Left renal cortex interstitium (tissue), 4 donors: ENCODE measurements at regions not wholly inside any gene's neighbourhood (a gene's known extent, or its start where the extent isn't known, plus 50 kb on each side); places are given as distances from the start of the nearest gene placed in this dataset.

ENCODE experiments used
- DNase-seq, 4 donors: peaks; one replicate each; pipeline ENCODE4 v3.0.0-alpha.2; 2013; ENCODE audit warnings: low read depth in 4 of 4, low spot score in 2 of 4, missing footprints in 1 of 4

DNA sequence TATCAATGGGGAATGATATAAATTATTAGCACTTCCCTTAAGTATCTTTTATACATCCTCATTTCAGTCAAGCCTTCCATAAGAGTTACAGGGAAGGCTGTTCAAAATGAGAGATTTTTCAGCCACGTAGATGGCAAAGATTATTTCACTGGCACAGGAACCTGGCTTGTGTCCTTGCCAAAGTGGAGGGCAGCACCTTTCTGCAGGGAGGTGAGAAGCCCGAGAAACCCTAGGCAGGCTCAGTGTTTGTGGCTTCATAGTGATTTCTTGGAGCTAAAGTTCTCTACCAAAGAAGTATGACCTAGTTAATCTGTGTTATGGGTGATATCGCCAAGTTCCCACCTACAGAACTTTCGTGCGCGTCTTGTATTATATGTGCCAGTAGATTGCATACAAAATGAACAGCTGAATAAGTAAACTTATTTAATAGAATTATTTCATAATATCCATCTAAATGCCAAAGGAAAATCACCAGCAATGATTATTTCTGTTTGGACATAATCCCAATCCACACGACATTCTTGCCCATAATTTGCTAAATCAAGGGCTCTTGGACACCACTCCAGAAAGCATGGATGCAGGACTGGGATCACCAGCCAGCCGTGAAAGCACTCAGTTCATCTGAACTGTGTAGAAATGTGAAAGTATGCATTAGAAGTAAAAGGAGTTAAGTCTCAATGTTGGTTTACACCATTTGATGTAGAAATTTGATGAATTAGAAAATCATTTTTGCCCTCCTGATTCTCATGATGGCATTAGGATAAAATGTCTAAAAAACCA is 150.4 kb upstream of the RNF32 start:
- DNase-seq = no peak

DNA sequence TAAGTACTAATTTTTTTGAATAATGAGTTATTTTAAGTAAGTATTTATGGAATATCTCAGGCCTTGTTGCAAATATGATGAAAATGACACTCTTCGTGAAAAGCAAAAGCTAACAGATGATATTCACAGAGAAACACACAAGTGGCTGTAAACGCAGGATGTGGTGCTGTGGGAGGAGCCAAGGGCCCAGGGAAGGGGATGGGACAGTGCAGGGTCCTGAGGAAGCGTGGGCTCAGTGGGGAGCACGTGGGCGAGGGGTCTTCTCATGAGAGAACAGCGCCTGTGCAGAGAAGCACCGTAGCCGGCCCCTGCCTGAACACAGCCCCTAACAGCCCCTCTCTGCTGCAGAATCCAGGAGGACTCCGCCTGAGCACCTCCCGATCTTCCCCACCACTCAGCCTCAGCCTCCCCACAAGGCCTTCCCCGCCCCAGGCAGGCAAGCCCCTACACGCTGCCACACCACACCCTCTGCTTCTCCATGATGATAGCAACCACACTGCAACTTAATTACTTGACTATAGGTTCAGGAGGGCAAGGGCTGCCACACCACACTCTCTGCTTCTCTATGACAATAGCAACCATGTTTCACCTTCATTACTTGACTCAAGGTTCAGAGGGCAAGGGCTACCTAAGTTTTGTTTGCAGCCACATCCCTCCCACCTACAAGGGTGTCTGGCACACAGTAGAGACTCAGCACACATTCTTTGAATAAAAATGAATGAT is 152.6 kb upstream of the RNF32 start:
- DNase-seq = no peak

DNA sequence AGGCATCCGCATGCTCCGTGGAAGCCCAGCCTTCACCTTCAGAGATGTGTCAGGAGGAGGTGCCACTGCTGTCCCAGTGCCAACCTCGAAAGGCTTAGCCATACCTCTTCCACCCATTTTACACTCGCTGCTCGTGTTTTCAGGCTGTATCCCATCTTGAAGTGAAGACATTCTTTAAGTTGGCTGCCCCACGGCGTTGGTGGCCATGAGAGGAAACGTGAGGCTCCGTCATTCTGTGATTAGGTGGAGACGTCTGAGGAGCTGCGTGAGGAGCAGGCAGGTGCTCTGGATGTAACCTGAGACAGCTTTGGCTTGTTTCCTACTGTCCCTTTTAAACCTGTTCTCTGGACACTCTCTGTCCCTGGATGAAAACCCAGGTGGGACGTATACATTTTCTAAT is 159.9 kb upstream of the RNF32 start:
- DNase-seq = no peak

DNA sequence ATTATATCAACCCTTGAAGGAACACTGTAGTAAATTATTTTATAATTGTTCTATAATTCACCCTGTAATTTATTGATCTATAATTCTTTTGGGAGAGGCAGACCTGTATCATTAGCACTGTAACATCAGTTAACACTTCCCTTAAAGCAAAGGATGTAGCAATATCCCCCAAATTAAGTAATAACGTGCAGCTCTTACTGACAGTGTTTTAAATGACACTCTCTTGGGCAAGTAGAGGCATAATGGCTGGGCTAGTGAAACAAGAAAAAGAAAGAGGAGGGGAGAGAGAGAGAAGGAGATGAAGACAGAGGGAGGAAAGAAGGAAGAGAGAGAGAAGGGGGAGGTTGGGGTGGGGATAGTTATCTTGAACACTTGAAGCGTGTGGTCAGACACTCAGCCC is 161.0 kb upstream of the RNF32 start:
- DNase-seq = no peak

DNA sequence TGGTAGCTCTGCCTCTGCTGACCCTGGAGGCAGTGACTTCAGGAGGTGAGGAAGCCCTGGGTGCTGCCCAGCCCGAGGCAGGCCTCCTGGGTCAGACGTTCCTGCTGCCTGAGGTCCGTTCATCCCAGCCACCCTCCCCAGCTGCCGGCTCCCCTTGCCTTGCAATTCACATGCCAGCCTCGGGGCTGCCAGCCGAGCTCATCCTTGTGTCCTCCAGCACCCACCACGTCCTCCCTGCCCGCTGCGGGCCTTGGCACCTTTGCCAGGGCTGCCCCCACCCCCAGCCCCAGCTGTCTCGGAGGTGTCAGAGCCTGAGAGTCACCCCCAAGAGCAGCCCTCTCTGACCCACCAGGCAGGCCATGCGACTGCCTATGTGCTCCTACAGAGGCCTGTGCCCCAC is 162.1 kb upstream of the RNF32 start:
- no peak for DNase-seq

DNA sequence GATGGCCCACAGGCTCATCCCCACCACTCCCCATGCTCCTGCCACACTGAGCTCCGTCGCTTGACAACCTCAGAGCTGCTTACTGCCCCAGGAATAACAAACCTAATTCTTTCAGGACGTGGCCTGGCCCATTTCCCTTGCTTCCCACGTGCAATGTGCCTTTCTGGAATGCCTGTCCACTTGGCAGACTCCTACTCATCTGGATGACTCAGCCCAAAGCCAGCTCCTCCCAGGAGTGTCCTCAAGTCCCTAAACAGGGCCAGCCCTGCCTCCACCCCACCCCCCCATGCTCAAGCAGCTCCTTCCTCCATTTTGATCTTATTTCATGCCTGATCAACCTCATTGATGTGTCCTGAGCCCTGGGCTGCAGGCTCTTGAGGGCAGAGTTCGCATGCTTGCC is 164.9 kb upstream of the RNF32 start:
- DNase-seq = no peak

DNA sequence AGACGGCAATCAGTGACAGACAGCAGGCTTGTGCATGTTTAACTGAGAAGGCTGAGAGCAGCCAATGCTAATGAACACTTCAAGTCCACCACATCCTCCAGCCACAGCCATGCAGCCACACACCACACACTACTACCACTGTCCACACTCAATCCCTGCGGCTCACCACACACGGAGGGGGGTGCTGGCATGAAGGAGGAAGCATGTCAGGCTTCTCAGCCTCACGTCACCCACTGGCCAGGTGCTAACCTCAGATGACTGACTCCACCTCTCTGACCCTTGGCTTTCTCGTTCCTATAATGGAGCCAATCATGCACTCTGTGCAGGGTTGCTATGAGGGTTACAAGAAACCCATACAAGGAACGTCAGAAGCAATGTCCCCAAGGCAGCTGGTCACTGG is 165.4 kb upstream of the RNF32 start:
- DNase-seq = no peak

DNA sequence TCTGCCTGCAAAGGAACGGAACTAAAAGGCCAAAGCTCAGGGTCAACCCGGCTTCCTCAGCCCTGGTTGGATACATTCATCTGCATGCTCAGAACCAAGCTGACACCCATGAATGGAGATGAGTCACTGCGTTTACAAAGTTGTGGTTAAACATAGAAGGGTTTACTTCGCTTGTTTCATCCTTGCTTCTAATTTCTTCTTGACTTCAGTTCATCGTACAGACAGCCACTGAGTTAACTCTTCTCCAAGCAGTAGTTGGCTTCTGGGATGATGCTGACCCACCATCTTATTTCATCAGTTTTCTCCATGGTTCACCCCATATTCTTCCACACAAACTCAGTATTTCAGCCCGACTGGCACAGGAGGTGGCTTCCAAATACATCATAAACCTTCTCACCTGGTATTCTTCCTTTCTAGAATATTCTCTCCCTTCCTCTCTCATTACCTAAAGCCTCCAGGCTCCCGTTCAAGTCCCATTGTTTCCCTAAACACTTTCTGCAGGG is 166.3 kb upstream of the RNF32 start:
- DNase-seq = no peak

DNA sequence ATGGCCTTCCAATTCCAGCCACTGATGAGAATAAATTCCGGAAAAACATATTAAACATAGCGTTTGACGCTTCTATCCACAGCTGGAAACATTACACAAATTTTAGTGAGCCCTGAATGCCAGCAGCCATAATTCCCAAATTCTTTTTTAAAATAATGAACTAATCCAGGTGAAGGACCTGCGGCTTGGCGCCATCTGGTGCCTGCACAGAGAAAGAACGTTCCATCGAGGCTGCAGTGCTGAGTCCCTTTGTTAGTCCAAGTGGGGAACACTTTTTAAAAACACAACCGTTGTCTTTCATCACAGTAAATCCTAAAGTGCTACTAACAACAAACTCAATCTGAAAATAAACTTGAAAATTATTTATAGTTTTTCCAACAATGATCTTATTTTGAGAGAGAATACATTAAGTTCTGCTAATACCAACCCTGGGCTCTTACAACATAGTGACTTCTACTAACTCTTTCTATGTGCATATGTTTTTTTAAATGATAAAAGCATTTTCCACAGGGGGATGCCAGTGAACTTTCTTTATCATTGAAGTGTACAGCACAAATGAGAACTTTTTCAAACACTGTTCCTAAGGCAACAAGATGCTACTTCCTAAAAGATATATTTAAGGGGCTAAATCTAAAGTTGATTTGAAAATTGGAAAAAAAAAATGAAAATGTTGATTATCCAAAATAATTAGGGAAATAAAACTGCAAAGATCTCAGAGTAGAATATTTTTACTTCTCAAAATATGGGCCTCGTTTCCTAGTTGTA is 166.9 kb upstream of the RNF32 start:
- no peak for DNase-seq

DNA sequence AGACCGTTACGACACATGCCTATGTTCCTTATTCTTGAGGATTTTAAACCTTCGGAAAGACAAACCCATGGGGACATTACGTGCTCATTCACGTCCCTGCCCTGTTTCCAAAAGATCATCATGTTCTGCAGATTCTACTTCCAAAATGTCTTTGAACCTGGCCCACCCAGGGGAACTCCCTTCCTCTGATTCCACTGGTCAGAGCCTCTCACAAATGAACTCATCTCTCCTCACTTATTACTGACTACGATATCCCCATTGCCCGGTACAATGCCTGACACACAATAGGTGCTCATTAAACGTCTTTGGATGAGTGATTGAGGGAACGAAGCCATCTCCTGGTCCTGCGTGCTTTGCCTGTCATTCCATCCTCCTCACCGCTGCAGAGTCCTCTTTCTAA is 168.3 kb upstream of the RNF32 start:
- no peak for DNase-seq

DNA sequence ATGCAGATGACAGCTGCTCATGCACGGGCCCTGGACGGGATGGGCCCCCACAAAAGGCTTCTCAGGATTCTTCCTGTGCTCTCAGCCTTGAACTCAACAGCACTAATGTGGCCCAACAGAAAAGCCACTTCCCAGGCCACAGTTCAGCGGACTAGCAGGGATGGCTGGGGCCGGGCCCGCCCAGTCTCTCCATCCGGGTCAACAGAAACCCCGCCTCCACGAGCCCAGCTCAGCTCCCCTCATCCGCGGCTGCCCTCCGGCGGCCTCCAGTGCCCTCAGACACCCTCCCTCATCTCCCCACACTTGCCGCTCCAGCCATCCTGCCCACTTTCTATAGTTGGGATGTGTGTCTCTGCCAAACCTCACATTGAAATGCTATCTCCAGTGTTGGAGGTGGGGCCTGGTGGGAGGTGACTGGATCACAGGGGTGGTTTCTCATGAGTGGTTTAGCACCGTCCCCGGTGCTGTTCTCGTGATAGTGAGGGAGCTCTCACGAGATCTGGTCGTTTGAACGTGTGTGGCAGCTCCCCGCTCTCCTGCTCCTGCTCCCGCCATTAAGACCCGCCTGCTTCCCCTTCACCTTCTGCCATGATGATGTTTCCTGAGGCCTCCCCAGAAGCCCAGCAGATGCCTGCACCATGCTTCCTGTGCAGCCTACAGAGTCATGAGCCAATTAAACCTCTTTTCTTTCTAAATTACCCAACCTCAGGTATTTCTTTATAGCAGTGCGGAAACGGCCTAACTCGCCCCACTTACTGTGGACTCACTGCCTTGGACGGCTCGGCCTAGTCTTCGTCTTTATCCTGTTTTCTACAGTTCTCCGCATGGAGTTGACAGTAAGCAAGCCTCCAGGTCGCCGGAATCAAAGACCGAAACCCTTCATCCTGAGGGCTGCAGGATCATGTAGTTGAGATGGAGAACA is 169.9 kb upstream of the RNF32 start:
- DNase-seq = no peak

DNA sequence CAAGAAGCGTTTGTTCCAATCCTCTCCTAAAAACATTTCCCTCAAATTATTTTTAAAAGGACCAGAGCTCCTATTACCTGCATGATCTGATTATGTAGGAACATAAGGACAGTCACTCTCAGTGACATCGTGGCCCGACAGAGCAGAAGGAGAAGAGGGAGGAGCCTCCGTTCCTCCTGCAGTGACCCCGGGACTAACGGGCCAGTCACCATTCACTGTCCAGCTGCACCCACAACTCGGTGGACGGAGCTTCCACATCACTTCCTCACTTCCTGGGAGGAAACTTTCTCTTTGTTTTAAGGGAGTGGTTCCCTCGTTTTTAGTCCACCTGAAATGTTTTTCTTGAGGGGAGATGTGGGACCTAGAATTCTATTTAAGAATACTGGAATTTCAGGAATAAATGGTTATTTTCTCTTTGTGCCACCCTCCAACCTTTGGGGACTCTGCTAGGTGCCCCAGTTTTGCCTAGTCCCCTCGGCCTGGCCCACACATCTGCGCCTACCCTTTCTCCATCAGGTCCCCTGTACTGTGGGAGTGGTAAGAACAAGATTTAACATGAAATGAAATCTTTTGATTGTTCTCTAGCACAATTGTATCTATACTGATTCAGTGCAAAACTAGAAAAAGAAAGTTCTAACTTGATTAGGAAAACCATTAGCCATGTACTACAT is 173.5 kb upstream of the RNF32 start:
- no peak for DNase-seq

DNA sequence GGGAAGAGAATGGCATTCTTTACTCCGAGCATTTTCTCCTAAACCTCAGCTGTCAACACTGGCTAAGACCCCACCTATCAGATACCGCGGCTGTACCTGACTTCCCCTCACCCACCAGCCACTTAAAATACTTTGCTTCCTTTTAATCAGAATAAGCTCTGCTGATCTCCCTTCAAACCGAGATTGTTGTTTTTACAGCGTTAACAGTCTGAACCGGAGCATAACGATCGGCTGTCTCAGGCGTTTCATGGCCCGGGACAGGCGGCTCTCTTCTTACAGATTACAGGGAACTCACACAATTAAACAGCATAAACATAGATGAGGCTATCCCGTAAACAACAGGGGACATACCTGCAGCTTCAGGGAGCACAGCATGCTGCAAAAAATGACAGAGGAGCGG is 174.3 kb upstream of the RNF32 start:
- DNase-seq = no peak

DNA sequence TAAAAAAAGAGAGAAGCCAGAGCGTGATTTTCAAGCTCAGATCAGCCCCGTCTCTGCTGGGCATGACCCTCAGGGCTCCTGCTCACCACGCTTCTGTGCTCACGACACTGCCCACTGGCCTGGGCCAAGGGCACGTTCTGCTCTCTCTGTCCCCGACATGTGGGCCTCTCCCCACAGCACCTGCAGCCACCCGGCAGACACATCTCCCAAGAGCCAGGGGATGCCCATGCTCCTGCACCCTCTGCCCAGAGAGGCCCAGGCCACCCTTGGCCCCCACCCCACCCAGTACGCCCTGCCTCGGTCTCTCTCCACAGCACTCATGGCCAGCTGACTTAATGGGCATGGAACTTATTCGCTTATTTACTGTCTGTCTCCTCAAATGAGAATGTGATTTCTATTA is 175.4 kb upstream of the RNF32 start:
- DNase-seq = no peak

DNA sequence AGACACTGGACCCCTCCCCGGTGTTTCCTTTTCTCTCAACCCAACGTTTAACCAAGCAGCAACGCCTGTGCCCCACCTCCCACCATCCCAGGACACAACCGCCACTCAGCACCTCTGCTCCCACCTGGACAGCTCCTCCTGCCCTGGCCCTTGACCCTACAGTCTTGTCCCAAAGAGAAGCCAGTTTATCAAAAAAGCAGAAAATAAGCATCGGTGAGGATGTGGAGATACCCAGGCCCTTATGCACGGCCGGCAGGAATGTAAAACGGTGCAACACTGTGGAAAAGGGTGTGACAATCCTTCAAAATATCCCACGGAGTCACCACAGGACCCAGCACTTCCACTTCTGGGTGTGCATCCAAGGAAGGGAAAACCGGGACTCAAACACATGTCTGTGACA is 176.2 kb upstream of the RNF32 start:
- DNase-seq = no peak

DNA sequence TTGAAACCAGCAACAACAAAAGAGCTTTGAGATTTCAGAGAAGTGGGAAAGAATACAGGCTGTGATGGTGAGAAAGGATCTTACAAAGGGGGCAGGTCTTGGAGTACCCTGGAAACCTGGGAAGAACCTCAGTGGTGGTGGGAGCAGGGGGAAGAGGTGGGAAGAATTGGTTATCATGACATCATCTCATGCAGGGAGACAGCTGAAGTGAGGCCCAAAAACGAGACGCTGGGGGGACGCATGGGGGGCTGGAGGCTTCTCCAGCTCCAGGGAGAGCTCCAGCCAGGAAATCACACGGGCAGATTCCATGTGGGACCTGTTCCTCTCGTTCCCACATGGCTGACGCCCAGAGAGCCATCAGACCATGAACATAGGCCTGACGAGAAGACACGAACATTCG is 177.3 kb upstream of the RNF32 start:
- DNase-seq = no peak

DNA sequence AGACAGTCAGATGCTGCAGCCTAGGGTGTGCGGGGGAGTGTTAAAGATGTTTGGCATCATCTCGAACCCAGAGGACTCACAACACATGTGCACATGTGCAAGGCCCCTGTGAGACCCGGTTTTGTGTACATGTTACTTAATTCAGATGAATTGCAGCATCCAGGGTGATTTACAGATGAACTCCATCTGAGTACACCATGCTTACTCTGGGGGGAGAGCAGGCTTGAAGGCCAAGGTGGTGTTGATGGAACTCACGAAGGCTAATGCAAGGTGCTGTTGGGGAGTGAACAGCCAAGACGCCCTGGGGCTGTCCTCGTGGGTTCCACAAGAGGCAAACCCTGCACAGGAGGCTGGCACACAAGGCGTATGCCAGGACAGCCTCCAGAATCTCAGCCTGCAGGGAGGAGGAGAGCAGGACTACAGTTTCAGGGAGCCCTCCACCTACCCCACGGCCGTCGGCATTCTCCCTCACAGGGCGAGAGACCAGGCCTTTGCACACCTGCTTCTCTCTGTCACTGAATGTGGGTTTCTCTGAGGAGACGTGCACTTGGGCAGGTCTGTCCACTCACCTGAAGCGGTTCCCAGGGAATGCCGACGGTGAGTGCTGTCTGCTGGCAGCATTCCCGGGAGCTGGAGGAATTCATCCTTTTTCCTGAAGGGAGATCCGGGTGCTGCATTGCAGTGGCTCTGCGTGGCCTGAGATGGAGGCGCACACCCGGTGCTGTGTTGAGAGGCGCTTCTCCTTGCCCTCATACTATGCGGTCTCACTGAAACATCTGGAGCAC is 178.5 kb upstream of the RNF32 start:
- DNase-seq = no peak

DNA sequence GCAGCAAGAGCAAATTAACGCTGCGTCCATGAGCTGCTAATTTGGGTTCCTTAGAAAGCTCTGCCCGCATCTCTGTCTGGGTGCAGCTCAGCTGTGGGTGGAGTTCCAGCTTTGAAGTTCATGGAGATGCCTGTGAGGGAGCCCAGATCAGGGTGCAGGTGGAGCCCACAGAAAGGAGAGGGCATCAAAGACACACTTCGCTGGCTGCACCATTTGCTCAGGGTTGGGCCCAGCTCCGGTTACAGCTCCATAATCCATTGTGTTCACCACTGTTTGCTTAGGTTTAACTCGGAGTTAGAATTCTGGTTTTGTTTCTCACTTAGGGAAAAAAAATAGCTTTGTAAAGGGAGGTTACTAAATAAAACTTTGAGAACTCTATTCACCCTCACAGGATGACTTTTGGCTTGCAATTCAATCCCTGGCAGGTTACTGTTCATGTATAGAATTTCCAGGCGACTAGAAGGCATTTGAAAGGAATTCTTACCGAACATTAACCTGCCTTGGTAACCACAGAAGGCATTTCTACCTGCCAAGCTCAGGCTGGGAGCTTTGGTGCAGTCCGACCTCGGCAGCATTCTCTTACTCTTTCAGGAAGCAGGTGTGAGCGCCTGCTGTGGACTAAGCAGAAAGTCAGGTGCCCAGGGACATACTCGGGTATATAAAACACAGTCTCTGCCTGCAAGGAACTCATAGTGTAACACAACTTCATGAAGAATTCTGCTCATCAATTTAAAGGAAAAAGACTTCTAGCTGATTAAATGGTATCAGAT is 179.5 kb upstream of the RNF32 start:
- peak in 1 of 4 donors; percentile 21 for DNase-seq
